22Rv1 (cell line): ENCODE measurements at regions not wholly inside any gene's neighbourhood (a gene's known extent, or its start where the extent isn't known, plus 50 kb on each side); places are given as distances from the start of the nearest gene placed in this dataset.
"Not testable (repeated sequence)": the region's sequence is repeated elsewhere in the genome, so short reads cannot be mapped to it uniquely, and the experiment has no call there.

Experiments
- H3K27ac ChIP-seq: fragments of 450-650 bp; 2 replicates; pipeline ENCODE4 v1.5.1; 2017

- not testable (repeated sequence) for H3K27ac ChIP-seq
These were observed 175.7 kb upstream of the NBPF9 start for GRCh38 chr1:149279015-149279414.

GRCh38 chr1:149279512-149279911, 176.2 kb upstream of the NBPF9 start:
- not testable (repeated sequence) for H3K27ac ChIP-seq

- H3K27ac ChIP-seq, result not testable (repeated sequence)
These were observed 181.4 kb upstream of the NBPF9 start for GRCh38 chr1:149284773-149285172.

- not testable (repeated sequence) for H3K27ac ChIP-seq
These were observed 181.9 kb upstream of the NBPF9 start for GRCh38 chr1:149285205-149285604.

GRCh38 chr1:149285638-149286037, 182.3 kb upstream of the NBPF9 start:
- not testable (repeated sequence) for H3K27ac ChIP-seq

- H3K27ac ChIP-seq, result not testable (repeated sequence)
These were observed 185.2 kb upstream of the NBPF9 start for GRCh38 chr1:149288580-149288979.

GRCh38 chr1:149300478-149301218, 174.2 kb upstream of the NBPF19 start:
- not testable (repeated sequence) for H3K27ac ChIP-seq

GRCh38 chr1:149301282-149301681, 173.6 kb upstream of the NBPF19 start:
- not testable (repeated sequence) for H3K27ac ChIP-seq

- not testable (repeated sequence) for H3K27ac ChIP-seq
These were observed 170.0 kb upstream of the NBPF19 start for GRCh38 chr1:149304796-149305195.

GRCh38 chr1:149307640-149308039, 167.2 kb upstream of the NBPF19 start:
- not testable (repeated sequence) for H3K27ac ChIP-seq

GRCh38 chr1:149314921-149315320, 159.9 kb upstream of the NBPF19 start:
- not testable (repeated sequence) for H3K27ac ChIP-seq

GRCh38 chr1:149320971-149321731, 153.7 kb upstream of the NBPF19 start:
- H3K27ac ChIP-seq, result not testable (repeated sequence)

GRCh38 chr1:149321732-149322016, 153.2 kb upstream of the NBPF19 start:
- not testable (repeated sequence) for H3K27ac ChIP-seq

- not testable (repeated sequence) for H3K27ac ChIP-seq
These were observed 144.8 kb upstream of the NBPF19 start for GRCh38 chr1:149330081-149330335.

GRCh38 chr1:149336082-149336481, 138.8 kb upstream of the NBPF19 start:
- not testable (repeated sequence) for H3K27ac ChIP-seq

- not testable (repeated sequence) for H3K27ac ChIP-seq
These were observed 136.6 kb upstream of the NBPF19 start for GRCh38 chr1:149338221-149338691.

GRCh38 chr1:149338698-149339097, 136.1 kb upstream of the NBPF19 start:
- not testable (repeated sequence) for H3K27ac ChIP-seq

- H3K27ac ChIP-seq, result not testable (repeated sequence)
These were observed 125.4 kb upstream of the NBPF19 start for GRCh38 chr1:149349448-149349847.

GRCh38 chr1:149352205-149352604, 122.6 kb upstream of the NBPF19 start:
- not testable (repeated sequence) for H3K27ac ChIP-seq

GRCh38 chr1:149354579-149354978, 120.3 kb upstream of the NBPF19 start:
- H3K27ac ChIP-seq, result not testable (repeated sequence)

- H3K27ac ChIP-seq, result not testable (repeated sequence)
These were observed 119.1 kb upstream of the NBPF19 start for GRCh38 chr1:149355748-149356147.

- H3K27ac ChIP-seq, result not testable (repeated sequence)
These were observed 118.7 kb upstream of the NBPF19 start for GRCh38 chr1:149356152-149356551.

- not testable (repeated sequence) for H3K27ac ChIP-seq
These were observed 114.5 kb upstream of the NBPF19 start for GRCh38 chr1:149360351-149360750.

GRCh38 chr1:149361310-149361709, 113.5 kb upstream of the NBPF19 start:
- H3K27ac ChIP-seq, result not testable (repeated sequence)
